ENCODE measurements at regions not wholly inside any gene's neighbourhood (a gene's known extent, or its start where the extent isn't known, plus 50 kb on each side); places are given as distances from the start of the nearest gene placed in this dataset.

GRCh38 chr18:4789506-4789905 lies 334.4 kb upstream of the DLGAP1 start:
- H3K4me3 ChIP-seq, result no peak overlapping the region
- WGBS (ENCODE audit: insufficient coverage, low coverage, missing lambda C conversion rate), result 0% methylated on average over 1 of the region's 1 CpG
- H3K9ac ChIP-seq (ENCODE audit: insufficient read depth in 1 of 2, low read depth in 2 of 2, low read length in 2 of 2), result no peak overlapping the region
- ATAC-seq (no peak), DNase-seq (ENCODE audit: extremely low read depth in 1 of 4, low spot score in 3 of 4) (no peak), FAIRE-seq (no peak)
- 0 out of 2 replicates have a peak, but pooled peaks cover 2% of the 10 kb centered on the region for H3K9me3 ChIP-seq (replicated peaks; ENCODE audit: control insufficient read depth, insufficient read depth, low read depth, low read length)
- no peaks in the 10 kb centered on the region for H3K79me2 ChIP-seq (ENCODE audit: control insufficient read depth, insufficient read depth, low read length)
- CTCF ChIA-PET (ENCODE audit: low intra/inter-chr PET ratio), result no interaction called here
- POLR2A ChIA-PET, result no interaction called here
- intact Hi-C loops (cut with micrococcal nuclease) (no loop called here), in situ Hi-C loops (cut with MboI) (no loop called here)
- H4K20me1 ChIP-seq (replicated peaks; ENCODE audit: control insufficient read depth, insufficient read depth, low read length), result no peaks in the 10 kb centered on the region
- H2AFZ ChIP-seq (ENCODE audit: low read depth, low read length), result no peak overlapping the region
- BruUV-seq (replicated peaks), result no TSS peak
- no peaks in the 10 kb centered on the region for H3K36me3 ChIP-seq (ENCODE audit: control insufficient read depth, insufficient read depth, low read length)
- TF ChIP-seq GATA2 (CRISPR knock-in tag; IDR thresholded peaks at IDR 0.05), result no peak
- TF ChIP-seq CEBPB (tag; IDR thresholded peaks at IDR 0.05), result no peak
- no peak for TF ChIP-seq ATF1 (CRISPR knock-in tag; IDR thresholded peaks at IDR 0.05)
- no peak for TF ChIP-seq ATF1 (tag; IDR thresholded peaks at IDR 0.05)
- TF ChIP-seq MYBL2 (IDR thresholded peaks at IDR 0.05; ENCODE audit: low read depth), result no peak
- TF ChIP-seq MYBL2 (CRISPR knock-in tag; IDR thresholded peaks at IDR 0.05; ENCODE audit: borderline replicate concordance), result no peak
- TF ChIP-seq ZBTB9 (CRISPR knock-in tag; IDR thresholded peaks at IDR 0.05), result no peak
- no peak for TF ChIP-seq TCF7L2 (IDR thresholded peaks at IDR 0.05; ENCODE audit: low read depth, low read length)
- no peak for TF ChIP-seq HMBOX1 (IDR thresholded peaks at IDR 0.05)
- TF ChIP-seq RBM39 (optimal IDR thresholded peaks at IDR 0.05; ENCODE audit: low read depth, low read length), result no peak
- TF ChIP-seq GATAD2B (IDR thresholded peaks at IDR 0.05; ENCODE audit: borderline replicate concordance), result no peak
- TF ChIP-seq ZKSCAN1 (IDR thresholded peaks at IDR 0.05; ENCODE audit: low read depth, low read length), result no peak
- no peak for TF ChIP-seq HOMEZ (CRISPR knock-in tag; IDR thresholded peaks at IDR 0.05)
- TF ChIP-seq ESRRB (CRISPR knock-in tag; IDR thresholded peaks at IDR 0.05; ENCODE audit: borderline replicate concordance), result no peak
- no peak overlapping the region for H3K27ac ChIP-seq (ENCODE audit: extremely low read depth, low read depth, low read length)
- H3K4me1 ChIP-seq (replicated peaks in 1 of 2; ENCODE audit: control insufficient read depth in 2 of 2, insufficient read depth in 2 of 2, low read length in 2 of 2), result no peaks in the 10 kb centered on the region
- H3K9me1 ChIP-seq (ENCODE audit: control insufficient read depth, insufficient read depth, low read length), result no peaks in the 10 kb centered on the region
- no peaks in the 10 kb centered on the region for H3K27me3 ChIP-seq (ENCODE audit: control insufficient read depth in 2 of 2, insufficient read depth in 2 of 2, low read length in 2 of 2)
- no peak overlapping the region for H3K4me2 ChIP-seq (ENCODE audit: insufficient read depth, low read length)
